ENCODE measurements at regions not wholly inside any gene's neighbourhood (a gene's known extent, or its start where the extent isn't known, plus 50 kb on each side); places are given as distances from the start of the nearest gene placed in this dataset.

DNA sequence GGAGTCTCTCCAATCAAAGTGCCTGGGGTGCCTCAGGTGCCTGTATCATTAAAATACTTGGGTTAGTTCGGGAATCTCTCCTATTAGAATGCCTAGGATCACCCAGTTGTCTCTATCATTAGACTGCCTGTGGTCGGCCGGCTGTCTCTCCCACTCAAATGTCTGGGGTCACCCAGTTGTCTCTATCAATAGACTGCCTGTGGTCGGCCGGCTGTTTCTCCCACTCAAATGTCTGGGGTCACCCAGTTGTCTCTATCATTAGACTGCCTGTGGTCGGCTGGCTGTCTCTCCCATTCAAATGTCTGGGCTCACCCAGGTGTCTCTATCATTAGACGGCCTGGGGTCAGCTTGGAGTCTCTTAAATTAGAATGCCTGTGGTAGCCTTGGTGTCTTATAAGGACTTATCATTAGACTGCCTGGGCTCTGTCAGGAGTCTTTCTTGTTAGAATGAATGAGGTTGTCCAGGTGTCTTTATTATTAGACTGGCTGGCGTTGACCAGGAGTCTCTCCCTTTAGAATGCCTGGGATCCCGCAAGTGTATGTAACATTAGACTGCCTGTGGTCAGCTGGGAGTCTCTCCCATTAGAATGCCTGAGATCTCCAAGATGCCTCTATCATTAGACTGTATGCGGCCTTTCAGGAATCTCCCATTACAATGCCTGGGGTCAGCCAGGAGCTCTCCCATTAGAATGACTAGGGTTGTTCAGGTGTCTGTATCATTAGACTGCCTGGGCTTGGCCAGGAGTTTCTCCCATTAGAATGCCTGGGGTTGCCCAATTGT is 1555.5 kb downstream of the UQCRFS1 start:
- TF ChIP-seq, protein P1, sequence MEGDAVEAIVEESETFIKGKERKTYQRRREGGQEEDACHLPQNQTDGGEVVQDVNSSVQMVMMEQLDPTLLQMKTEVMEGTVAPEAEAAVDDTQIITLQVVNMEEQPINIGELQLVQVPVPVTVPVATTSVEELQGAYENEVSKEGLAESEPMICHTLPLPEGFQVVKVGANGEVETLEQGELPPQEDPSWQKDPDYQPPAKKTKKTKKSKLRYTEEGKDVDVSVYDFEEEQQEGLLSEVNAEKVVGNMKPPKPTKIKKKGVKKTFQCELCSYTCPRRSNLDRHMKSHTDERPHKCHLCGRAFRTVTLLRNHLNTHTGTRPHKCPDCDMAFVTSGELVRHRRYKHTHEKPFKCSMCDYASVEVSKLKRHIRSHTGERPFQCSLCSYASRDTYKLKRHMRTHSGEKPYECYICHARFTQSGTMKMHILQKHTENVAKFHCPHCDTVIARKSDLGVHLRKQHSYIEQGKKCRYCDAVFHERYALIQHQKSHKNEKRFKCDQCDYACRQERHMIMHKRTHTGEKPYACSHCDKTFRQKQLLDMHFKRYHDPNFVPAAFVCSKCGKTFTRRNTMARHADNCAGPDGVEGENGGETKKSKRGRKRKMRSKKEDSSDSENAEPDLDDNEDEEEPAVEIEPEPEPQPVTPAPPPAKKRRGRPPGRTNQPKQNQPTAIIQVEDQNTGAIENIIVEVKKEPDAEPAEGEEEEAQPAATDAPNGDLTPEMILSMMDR (IDR thresholded peaks at IDR 0.05; ENCODE audit: insufficient read depth, low read length) = no peak
- TF ChIP-seq SPI1 (IDR thresholded peaks at IDR 0.05; ENCODE audit: borderline replicate concordance, low read depth) (no peak), POLR2AphosphoS5 (IDR thresholded peaks at IDR 0.05; ENCODE audit: low read depth) (no peak), GABPA (IDR thresholded peaks at IDR 0.05; ENCODE audit: low read depth) (no peak)
- TF ChIP-seq, protein P2, sequence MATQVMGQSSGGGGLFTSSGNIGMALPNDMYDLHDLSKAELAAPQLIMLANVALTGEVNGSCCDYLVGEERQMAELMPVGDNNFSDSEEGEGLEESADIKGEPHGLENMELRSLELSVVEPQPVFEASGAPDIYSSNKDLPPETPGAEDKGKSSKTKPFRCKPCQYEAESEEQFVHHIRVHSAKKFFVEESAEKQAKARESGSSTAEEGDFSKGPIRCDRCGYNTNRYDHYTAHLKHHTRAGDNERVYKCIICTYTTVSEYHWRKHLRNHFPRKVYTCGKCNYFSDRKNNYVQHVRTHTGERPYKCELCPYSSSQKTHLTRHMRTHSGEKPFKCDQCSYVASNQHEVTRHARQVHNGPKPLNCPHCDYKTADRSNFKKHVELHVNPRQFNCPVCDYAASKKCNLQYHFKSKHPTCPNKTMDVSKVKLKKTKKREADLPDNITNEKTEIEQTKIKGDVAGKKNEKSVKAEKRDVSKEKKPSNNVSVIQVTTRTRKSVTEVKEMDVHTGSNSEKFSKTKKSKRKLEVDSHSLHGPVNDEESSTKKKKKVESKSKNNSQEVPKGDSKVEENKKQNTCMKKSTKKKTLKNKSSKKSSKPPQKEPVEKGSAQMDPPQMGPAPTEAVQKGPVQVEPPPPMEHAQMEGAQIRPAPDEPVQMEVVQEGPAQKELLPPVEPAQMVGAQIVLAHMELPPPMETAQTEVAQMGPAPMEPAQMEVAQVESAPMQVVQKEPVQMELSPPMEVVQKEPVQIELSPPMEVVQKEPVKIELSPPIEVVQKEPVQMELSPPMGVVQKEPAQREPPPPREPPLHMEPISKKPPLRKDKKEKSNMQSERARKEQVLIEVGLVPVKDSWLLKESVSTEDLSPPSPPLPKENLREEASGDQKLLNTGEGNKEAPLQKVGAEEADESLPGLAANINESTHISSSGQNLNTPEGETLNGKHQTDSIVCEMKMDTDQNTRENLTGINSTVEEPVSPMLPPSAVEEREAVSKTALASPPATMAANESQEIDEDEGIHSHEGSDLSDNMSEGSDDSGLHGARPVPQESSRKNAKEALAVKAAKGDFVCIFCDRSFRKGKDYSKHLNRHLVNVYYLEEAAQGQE (IDR thresholded peaks at IDR 0.05; ENCODE audit: insufficient replicate concordance, low read depth) = no peak
- Histone ChIP-seq H3K4me3 (replicated peaks; ENCODE audit: insufficient read depth, low read length) (no peak overlapping the region), H3K27me3 (ENCODE audit: insufficient read depth, poor library complexity, severe bottlenecking) (no peaks in the 10 kb centered on the region)

DNA sequence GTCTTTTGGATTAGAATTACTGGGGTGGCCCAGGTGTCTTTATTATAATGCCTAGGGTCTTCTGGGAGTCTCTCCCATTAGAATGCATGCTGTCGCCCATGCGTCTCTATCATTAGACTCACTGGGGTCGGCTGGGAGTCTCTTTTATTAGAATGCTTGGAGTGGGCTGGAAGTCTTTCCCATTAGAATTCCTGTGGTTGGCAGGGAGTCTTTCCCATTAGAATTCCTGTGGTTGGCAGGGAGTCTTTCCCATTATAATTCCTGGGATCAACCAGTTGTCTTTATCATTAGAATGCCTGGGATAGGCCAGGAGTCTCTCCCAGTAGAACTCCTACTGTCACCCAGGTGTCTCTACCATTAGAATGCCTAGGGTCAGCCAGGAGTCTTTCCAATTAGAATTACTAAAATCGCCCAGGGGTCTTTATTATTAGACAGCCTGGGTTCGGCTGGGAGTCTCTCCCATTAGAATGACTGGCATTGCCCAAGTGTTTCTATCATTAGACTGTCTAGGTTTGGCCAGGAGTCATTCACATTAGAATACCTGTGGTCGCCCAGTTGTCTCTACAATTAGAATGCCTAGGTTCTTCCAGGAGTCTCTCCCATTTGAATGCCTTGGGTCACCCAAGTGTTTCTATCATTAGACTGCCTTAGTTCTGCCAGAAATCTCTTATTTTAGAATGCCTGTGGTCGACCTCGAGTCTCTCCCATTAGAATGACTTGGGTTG is 1558.5 kb downstream of the UQCRFS1 start:
- Histone ChIP-seq H3K27ac (replicated peaks) (no peak overlapping the region), H3K4me3 (replicated peaks; ENCODE audit: insufficient read depth, low read length) (no peak overlapping the region), H3K27me3 (ENCODE audit: insufficient read depth, poor library complexity, severe bottlenecking) (no peaks in the 10 kb centered on the region)
- DNase-seq (ENCODE audit: low read depth in 1 of 2, low spot score in 1 of 2) = no peak
- no peak for TF ChIP-seq GABPA (IDR thresholded peaks at IDR 0.05; ENCODE audit: low read depth)
- TF ChIP-seq, protein P2 (IDR thresholded peaks at IDR 0.05; ENCODE audit: insufficient replicate concordance, low read depth) = no peak
- TF ChIP-seq, protein P1 (IDR thresholded peaks at IDR 0.05; ENCODE audit: insufficient read depth, low read length) = no peak
- no peak for TF ChIP-seq POLR2AphosphoS5 (IDR thresholded peaks at IDR 0.05; ENCODE audit: low read depth)
- TF ChIP-seq SPI1 (IDR thresholded peaks at IDR 0.05; ENCODE audit: borderline replicate concordance, low read depth) = no peak

More for the DNA sequence above, 1555.5 kb downstream of the UQCRFS1 start:
- no peak overlapping the region for H3K27ac ChIP-seq (replicated peaks)
- no peak for DNase-seq (ENCODE audit: low read depth in 1 of 2, low spot score in 1 of 2)

DNA sequence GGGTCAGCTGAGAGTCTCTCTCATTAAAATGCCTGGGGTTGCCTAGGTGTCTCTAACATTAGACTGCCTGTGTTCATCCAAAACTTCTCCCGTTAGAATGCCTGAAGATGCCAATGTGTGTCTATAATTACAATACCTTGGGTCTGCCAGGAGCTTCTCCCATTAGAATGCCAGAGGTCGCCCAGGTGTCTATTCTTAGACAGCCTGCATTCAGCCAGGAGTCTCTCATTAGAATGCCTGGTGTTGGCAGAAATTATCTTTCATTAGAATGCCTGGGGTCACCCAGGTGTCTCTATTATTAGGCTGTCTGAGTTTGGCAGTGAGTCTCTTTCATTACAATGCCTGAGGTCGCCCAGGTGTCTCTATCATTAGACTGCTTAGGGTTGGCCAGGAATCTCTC is 1560.2 kb downstream of the UQCRFS1 start:
- TF ChIP-seq SPI1 (IDR thresholded peaks at IDR 0.05; ENCODE audit: borderline replicate concordance, low read depth) = no peak
- TF ChIP-seq, protein P1 (IDR thresholded peaks at IDR 0.05; ENCODE audit: insufficient read depth, low read length) = no peak
- H3K4me3 ChIP-seq (replicated peaks; ENCODE audit: insufficient read depth, low read length) = no peak overlapping the region
- no peaks in the 10 kb centered on the region for H3K27me3 ChIP-seq (ENCODE audit: insufficient read depth, poor library complexity, severe bottlenecking)
- DNase-seq (ENCODE audit: low read depth in 1 of 2, low spot score in 1 of 2) = no peak
- H3K27ac ChIP-seq (replicated peaks) = no peak overlapping the region
